ENCODE measurements at regions not wholly inside any gene's neighbourhood (a gene's known extent, or its start where the extent isn't known, plus 50 kb on each side); places are given as distances from the start of the nearest gene placed in this dataset.

DNA sequence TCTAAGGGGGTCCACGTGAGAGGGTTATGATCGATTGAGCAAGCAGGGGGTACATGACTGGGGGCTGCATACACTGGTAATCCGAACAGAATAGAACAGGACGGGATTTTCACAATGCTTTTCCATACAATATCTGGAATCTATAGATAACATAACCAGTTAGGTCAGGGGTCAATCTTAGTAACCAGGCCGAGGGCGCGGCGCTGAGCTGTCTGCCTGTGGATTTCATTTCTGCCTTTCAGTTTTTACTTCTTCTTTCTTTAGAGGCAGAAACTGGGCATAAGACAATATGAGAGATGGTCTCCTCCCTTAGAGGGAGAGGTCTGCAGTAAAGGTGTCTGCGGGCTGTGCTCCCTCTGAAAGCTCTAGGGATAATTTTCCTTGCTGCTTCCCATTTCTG, 261.3 kb downstream of the XXYLT1 start:
- Histone ChIP-seq H3K27me3 (no peaks in the 10 kb centered on the region), H3K36me3 (no peaks in the 10 kb centered on the region), H3K27ac (no peak overlapping the region), H3K4me1 (no peaks in the 10 kb centered on the region), H3K4me3 (no peak overlapping the region), H3K9me3 (no peaks in the 10 kb centered on the region)
- TF ChIP-seq POLR2AphosphoS5 (IDR thresholded peaks at IDR 0.05) (no peak), POLR2A (IDR thresholded peaks at IDR 0.05) (no peak)
- TF ChIP-seq, protein P1, sequence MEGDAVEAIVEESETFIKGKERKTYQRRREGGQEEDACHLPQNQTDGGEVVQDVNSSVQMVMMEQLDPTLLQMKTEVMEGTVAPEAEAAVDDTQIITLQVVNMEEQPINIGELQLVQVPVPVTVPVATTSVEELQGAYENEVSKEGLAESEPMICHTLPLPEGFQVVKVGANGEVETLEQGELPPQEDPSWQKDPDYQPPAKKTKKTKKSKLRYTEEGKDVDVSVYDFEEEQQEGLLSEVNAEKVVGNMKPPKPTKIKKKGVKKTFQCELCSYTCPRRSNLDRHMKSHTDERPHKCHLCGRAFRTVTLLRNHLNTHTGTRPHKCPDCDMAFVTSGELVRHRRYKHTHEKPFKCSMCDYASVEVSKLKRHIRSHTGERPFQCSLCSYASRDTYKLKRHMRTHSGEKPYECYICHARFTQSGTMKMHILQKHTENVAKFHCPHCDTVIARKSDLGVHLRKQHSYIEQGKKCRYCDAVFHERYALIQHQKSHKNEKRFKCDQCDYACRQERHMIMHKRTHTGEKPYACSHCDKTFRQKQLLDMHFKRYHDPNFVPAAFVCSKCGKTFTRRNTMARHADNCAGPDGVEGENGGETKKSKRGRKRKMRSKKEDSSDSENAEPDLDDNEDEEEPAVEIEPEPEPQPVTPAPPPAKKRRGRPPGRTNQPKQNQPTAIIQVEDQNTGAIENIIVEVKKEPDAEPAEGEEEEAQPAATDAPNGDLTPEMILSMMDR (IDR thresholded peaks at IDR 0.05), result no peak
- DNase-seq (ENCODE audit: low spot score in 2 of 2), result no peak
- intact Hi-C loops (cut with DNase I; ENCODE audit: low total_unique reads), result no loop called here

DNA sequence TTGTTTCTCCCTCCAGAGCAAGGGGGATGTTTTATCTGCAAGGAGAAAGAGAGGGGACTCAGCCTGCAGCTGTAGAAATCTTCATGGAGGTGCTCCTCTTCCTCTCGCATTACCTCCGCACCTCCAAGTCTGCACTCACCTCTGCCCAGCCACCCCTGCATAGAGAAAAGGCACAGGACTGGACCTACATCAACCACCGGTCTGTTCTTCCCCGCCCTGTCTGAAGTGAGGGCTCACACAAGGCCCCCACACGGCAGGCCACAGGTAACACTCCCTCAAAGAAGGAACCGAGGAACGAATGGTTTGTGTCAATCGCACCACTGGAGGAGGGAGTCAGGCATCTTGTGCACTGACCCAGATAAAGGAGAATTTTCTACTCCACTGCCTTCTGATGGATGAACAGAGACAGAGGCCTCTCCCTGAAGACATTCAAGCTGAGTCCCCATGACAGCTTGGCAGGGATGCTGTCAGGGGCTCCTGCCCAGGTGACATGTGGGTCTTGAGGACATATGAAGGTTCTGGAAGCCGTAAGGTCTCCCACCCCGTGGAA, 260.3 kb downstream of the XXYLT1 start:
- TF ChIP-seq POLR2AphosphoS5 (IDR thresholded peaks at IDR 0.05), result no peak
- no peak for TF ChIP-seq POLR2A (IDR thresholded peaks at IDR 0.05)
- TF ChIP-seq, protein P1 (IDR thresholded peaks at IDR 0.05), result no peak
- intact Hi-C loops (cut with DNase I; ENCODE audit: low total_unique reads), result no loop called here
- Histone ChIP-seq H3K4me1 (no peaks in the 10 kb centered on the region), H3K27me3 (no peaks in the 10 kb centered on the region), H3K36me3 (no peaks in the 10 kb centered on the region), H3K4me3 (no peak overlapping the region), H3K27ac (no peak overlapping the region), H3K9me3 (no peaks in the 10 kb centered on the region)
- DNase-seq (ENCODE audit: low spot score in 2 of 2), result no peak

DNA sequence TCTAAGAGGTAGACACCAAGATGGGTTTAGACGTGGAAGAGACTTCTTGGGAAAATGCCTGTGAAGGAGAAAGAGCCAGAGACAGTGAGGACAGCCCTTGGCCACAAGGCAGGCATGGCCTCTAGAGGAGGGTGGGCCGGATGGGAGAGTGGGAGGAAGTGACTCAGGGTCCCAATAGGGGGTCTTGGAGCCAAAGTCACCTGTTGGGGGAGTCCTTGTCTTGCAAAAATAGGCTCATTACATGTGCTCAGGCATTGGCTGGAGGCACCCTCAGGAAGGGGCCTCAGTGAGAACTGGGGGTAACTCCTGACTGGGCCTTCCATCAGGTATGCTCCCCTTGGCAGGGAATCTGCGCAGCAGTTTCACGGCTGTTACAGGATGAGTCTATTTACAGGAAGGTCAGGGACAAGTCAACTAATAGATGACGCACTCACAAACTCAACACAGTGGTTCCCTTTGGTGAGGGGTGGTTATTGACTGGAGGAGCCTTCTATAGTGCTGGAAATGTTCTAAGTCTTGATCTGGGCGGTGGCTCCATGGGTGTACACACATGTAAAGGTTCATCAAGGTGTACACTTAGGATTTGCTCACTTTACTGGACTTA, 259.6 kb downstream of the XXYLT1 start:
- Histone ChIP-seq H3K27ac (no peak overlapping the region), H3K27me3 (no peaks in the 10 kb centered on the region), H3K36me3 (no peaks in the 10 kb centered on the region), H3K4me1 (no peaks in the 10 kb centered on the region), H3K9me3 (no peaks in the 10 kb centered on the region), H3K4me3 (no peak overlapping the region)
- no peak for TF ChIP-seq POLR2AphosphoS5 (IDR thresholded peaks at IDR 0.05)
- intact Hi-C loops (cut with DNase I; ENCODE audit: low total_unique reads), result no loop called here
- no peak for DNase-seq (ENCODE audit: low spot score in 2 of 2)

DNA sequence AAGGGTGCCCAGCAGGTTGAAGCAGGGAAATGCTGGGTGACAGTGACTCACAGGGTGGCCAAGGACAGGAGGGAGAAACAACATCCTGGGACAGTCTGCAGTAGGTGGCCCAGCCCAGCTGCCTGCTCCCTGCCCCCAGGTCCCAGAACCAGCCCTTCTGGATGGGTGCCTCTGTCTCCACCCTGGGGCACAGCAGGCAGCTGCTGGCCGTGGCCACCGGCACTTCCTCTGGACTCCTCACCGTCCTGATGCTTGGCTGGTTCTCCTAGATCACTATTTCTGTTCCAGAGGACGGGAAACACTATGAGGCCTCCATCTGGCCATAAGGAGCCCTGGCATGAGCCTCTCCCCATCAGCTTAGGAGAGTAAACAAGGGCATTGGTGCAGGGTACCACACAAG, 258.9 kb downstream of the XXYLT1 start:
- Histone ChIP-seq H3K9me3 (no peaks in the 10 kb centered on the region), H3K4me3 (no peak overlapping the region), H3K4me1 (no peaks in the 10 kb centered on the region), H3K27me3 (no peaks in the 10 kb centered on the region), H3K36me3 (no peaks in the 10 kb centered on the region), H3K27ac (no peak overlapping the region)
- DNase-seq (ENCODE audit: low spot score in 2 of 2), result no peak
- no peak for TF ChIP-seq POLR2A (IDR thresholded peaks at IDR 0.05)
- no peak for TF ChIP-seq POLR2AphosphoS5 (IDR thresholded peaks at IDR 0.05)
- TF ChIP-seq, protein P1 (IDR thresholded peaks at IDR 0.05), result no peak
- intact Hi-C loops (cut with DNase I; ENCODE audit: low total_unique reads), result no loop called here

DNA sequence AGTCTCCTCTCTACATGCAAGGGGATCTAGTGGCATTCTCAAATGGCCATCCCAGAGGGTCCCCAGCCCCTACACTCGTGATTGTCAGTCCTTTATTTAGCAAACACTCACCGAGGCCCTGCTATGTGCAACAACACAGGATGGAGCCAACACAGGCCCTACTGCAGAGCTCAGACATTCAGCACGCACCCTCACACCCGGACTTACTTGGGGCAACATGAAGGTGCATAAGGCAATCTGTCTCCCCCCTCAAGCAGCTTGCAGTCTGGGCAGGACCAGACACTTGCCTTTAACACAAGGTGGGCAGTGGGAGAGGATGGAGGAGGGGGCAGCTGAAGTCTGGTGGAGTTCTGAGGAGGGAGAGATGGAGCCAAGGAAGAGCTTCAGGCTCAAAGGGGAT, 258.4 kb downstream of the XXYLT1 start:
- Histone ChIP-seq H3K27me3 (no peaks in the 10 kb centered on the region), H3K27ac (no peak overlapping the region), H3K9me3 (no peaks in the 10 kb centered on the region), H3K4me3 (no peak overlapping the region), H3K36me3 (no peaks in the 10 kb centered on the region), H3K4me1 (no peaks in the 10 kb centered on the region)
- no peak for TF ChIP-seq POLR2A (IDR thresholded peaks at IDR 0.05)
- TF ChIP-seq, protein P1 (IDR thresholded peaks at IDR 0.05), result no peak
- TF ChIP-seq POLR2AphosphoS5 (IDR thresholded peaks at IDR 0.05), result no peak
- intact Hi-C loops (cut with DNase I; ENCODE audit: low total_unique reads), result no loop called here
- DNase-seq (ENCODE audit: low spot score in 2 of 2), result no peak
